ENCODE measurements at regions not wholly inside any gene's neighbourhood (a gene's known extent, or its start where the extent isn't known, plus 50 kb on each side); places are given as distances from the start of the nearest gene placed in this dataset.

GRCh38 chr2:106991866-106992265 lies 105.9 kb upstream of the ST6GAL2 start:
- Histone ChIP-seq H3K4me3 (ENCODE audit: low read depth, low read length, poor library complexity, severe bottlenecking) (no peak overlapping the region), H3K27ac (ENCODE audit: low read depth, low read length, poor library complexity, severe bottlenecking) (no peak overlapping the region), H3K4me1 (ENCODE audit: insufficient read depth, low read length, poor library complexity, severe bottlenecking) (no peaks in the 10 kb centered on the region), H3K27me3 (replicated peaks; ENCODE audit: insufficient read depth, low read depth, low read length, poor library complexity) (no peaks in the 10 kb centered on the region), H3K36me3 (ENCODE audit: insufficient read depth, low read length, poor library complexity, severe bottlenecking) (no peaks in the 10 kb centered on the region), H3K9me3 (ENCODE audit: low read depth, low read length, poor library complexity, severe bottlenecking) (no peaks in the 10 kb centered on the region)
- intact Hi-C loops (cut with micrococcal nuclease; ENCODE audit: unreplicated experiment): no loop called here
- POLR2A ChIA-PET (ENCODE audit: low non-redundant PET): no interaction called here
- CTCF ChIA-PET: no interaction called here
- DNase-seq (ENCODE audit: low spot score): no peak
- TF ChIP-seq CTCF (conservative IDR thresholded peaks at IDR 0.05; ENCODE audit: low read depth, low read length) (no peak), EZH2 (IDR thresholded peaks at IDR 0.05; ENCODE audit: borderline replicate concordance, low read depth, low read length, poor library complexity, severe bottlenecking) (no peak)
- BruUV-seq (replicated peaks): no TSS peak

- H3K27ac ChIP-seq (ENCODE audit: low read depth, low read length, poor library complexity, severe bottlenecking): no peak overlapping the region
- no peaks in the 10 kb centered on the region for H3K4me1 ChIP-seq (ENCODE audit: insufficient read depth, low read length, poor library complexity, severe bottlenecking)
- no peaks in the 10 kb centered on the region for H3K9me3 ChIP-seq (ENCODE audit: low read depth, low read length, poor library complexity, severe bottlenecking)
- BruUV-seq (replicated peaks): no TSS peak
- H3K27me3 ChIP-seq (replicated peaks; ENCODE audit: insufficient read depth, low read depth, low read length, poor library complexity): no peaks in the 10 kb centered on the region
- intact Hi-C loops (cut with micrococcal nuclease; ENCODE audit: unreplicated experiment): no loop called here
- ChIA-PET CTCF (no interaction called here), POLR2A (ENCODE audit: low non-redundant PET) (no interaction called here)
- TF ChIP-seq CTCF (conservative IDR thresholded peaks at IDR 0.05; ENCODE audit: low read depth, low read length) (no peak), EZH2 (IDR thresholded peaks at IDR 0.05; ENCODE audit: borderline replicate concordance, low read depth, low read length, poor library complexity, severe bottlenecking) (no peak)
- H3K36me3 ChIP-seq (ENCODE audit: insufficient read depth, low read length, poor library complexity, severe bottlenecking): no peaks in the 10 kb centered on the region
- H3K4me3 ChIP-seq (ENCODE audit: low read depth, low read length, poor library complexity, severe bottlenecking): no peak overlapping the region
- no peak for DNase-seq (ENCODE audit: low spot score)
These were observed 109.6 kb upstream of the ST6GAL2 start for GRCh38 chr2:106995556-106995955.

- no peaks in the 10 kb centered on the region for H3K9me3 ChIP-seq (ENCODE audit: low read depth, low read length, poor library complexity, severe bottlenecking)
- BruUV-seq (replicated peaks): no TSS peak
- ChIA-PET POLR2A (ENCODE audit: low non-redundant PET) (no interaction called here), CTCF (no interaction called here)
- no peaks in the 10 kb centered on the region for H3K27me3 ChIP-seq (replicated peaks; ENCODE audit: insufficient read depth, low read depth, low read length, poor library complexity)
- DNase-seq (ENCODE audit: low spot score): no peak
- H3K4me3 ChIP-seq (ENCODE audit: low read depth, low read length, poor library complexity, severe bottlenecking): no peak overlapping the region
- no peak for TF ChIP-seq EZH2 (IDR thresholded peaks at IDR 0.05; ENCODE audit: borderline replicate concordance, low read depth, low read length, poor library complexity, severe bottlenecking)
- TF ChIP-seq CTCF (conservative IDR thresholded peaks at IDR 0.05; ENCODE audit: low read depth, low read length): no peak
- H3K4me1 ChIP-seq (ENCODE audit: insufficient read depth, low read length, poor library complexity, severe bottlenecking): no peaks in the 10 kb centered on the region
- no peaks in the 10 kb centered on the region for H3K36me3 ChIP-seq (ENCODE audit: insufficient read depth, low read length, poor library complexity, severe bottlenecking)
- H3K27ac ChIP-seq (ENCODE audit: low read depth, low read length, poor library complexity, severe bottlenecking): no peak overlapping the region
- intact Hi-C loops (cut with micrococcal nuclease; ENCODE audit: unreplicated experiment): no loop called here
These were observed 110.3 kb upstream of the ST6GAL2 start for GRCh38 chr2:106996171-106996769.

All from A673 (cell line).